NB4 (cell line): ENCODE measurements at regions not wholly inside any gene's neighbourhood (a gene's known extent, or its start where the extent isn't known, plus 50 kb on each side); places are given as distances from the start of the nearest gene placed in this dataset.

Source experiments
- CTCF ChIP-seq: IDR thresholded peaks from one replicate; pipeline ENCODE4 v1.5.1; 2012; ENCODE audit warnings: low read depth, low read length
- MAX ChIP-seq: IDR thresholded peaks from 2 replicates; pipeline ENCODE4 v1.6.1; 2011; ENCODE audit warnings: low read depth, low read length
- MYC ChIP-seq: IDR thresholded peaks from 2 replicates; pipeline ENCODE4 v1.6.1; 2011; ENCODE audit warnings: low read depth, low read length
- POLR2A ChIP-seq: IDR thresholded peaks from 2 replicates; pipeline ENCODE4 v1.6.1; 2011; ENCODE audit warnings: mild to moderate bottlenecking; ENCODE audit not compliant: insufficient read length; ENCODE audit errors: extremely low read depth

- no peak for TF ChIP-seq CTCF
- no peak for TF ChIP-seq POLR2A
- TF ChIP-seq MAX = no peak
- no peak for TF ChIP-seq MYC
Observed at GRCh38 chr6:94300424-94301144, 881.2 kb upstream of the EPHA7 start.
